HepG2 (cell line): ENCODE measurements at regions not wholly inside any gene's neighbourhood (a gene's known extent, or its start where the extent isn't known, plus 50 kb on each side); places are given as distances from the start of the nearest gene placed in this dataset.

Source experiments
- ATAC-seq: fragments of 200-7000 bp; cut with Tn5 transposase; 3 replicates; pipeline ENCODE4 v1.9.1; 2020; ENCODE audit warnings: mild to moderate bottlenecking, moderate library complexity
- BruUV-seq: library from RNA; stranded (reverse); fragments of 400-500 nt; replicated peaks from 2 replicates; lab custom pipeline; 2021; lab: Mats Ljungman, UMichigan
- CTCF ChIA-PET: fragments of 300-600 bp; formaldehyde crosslinking; extraction: SDS; loops from one replicate; lab custom pipeline; 2021; ENCODE audit warnings: low total read pairs, inconsistent platforms, low intra/inter-chr PET ratio; lab: Yijun Ruan, JAX
- POLR2A ChIA-PET: fragments of 350-600 bp; sonication (Branson Sonifier 250); formaldehyde crosslinking; loops from one replicate; lab custom pipeline; 2020; ENCODE audit warnings: antibody characterized with exemption, inconsistent platforms; lab: Yijun Ruan, JAX
- DNase-seq: peaks from one replicate; pipeline ENCODE4 v3.0.0-alpha.2; 2015; ENCODE audit warnings: low spot score
- FAIRE-seq: peaks from 3 replicates; lab custom pipeline; 2011; peaks lifted over from hg19 to GRCh38; lab: Jason Lieb, UNC
- H2AFZ ChIP-seq: one replicate; pipeline ENCODE4 v1.6.1; 2011; ENCODE audit warnings: low read length, inconsistent platforms
- H3K27ac ChIP-seq: fragments of 300-600 bp; 3 replicates; pipeline ENCODE4 v1.8.0; 2011; ENCODE audit warnings: mixed run types, mild to moderate bottlenecking, mixed read lengths, low read length, inconsistent platforms; ENCODE audit not compliant: insufficient read depth; ENCODE audit errors: extremely low read length
- H3K27me3 ChIP-seq, 2 experiments: fragments of 200-600 bp in 1 of 2; 2 replicates in 1 of 2; 3 replicates in 1 of 2; pipeline versions ENCODE4 v1.6.0 to v1.8.0; 2011; ENCODE audit warnings: low read length in 2 of 2, mild to moderate bottlenecking in 2 of 2, moderate library complexity in 2 of 2, inconsistent platforms in 1 of 2; ENCODE audit not compliant: insufficient read depth in 2 of 2, control insufficient read depth in 1 of 2
- H3K36me3 ChIP-seq, 2 experiments: fragments of 200-600 bp in 1 of 2; replicated peaks in 1 of 2; 2 replicates in 1 of 2; 3 replicates in 1 of 2; pipeline versions ENCODE4 v1.5.1 to v1.8.0; 2011; ENCODE audit warnings: low read length in 2 of 2, inconsistent platforms in 1 of 2; ENCODE audit not compliant: insufficient read depth in 2 of 2, control insufficient read depth in 1 of 2
- H3K4me1 ChIP-seq: 2 replicates; pipeline ENCODE4 v1.5.1; 2012; ENCODE audit warnings: low read length, inconsistent platforms; ENCODE audit not compliant: insufficient read depth
- H3K4me2 ChIP-seq: 2 replicates; pipeline ENCODE4 v1.6.0; 2011; ENCODE audit warnings: low read depth, low read length, inconsistent platforms
- H3K4me3 ChIP-seq, 3 experiments: fragments of 200-600 bp in 1 of 3; sonication (generic), shearing (Covaris generic) in 1 of 3; replicated peaks in 1 of 3; 2 replicates each; pipeline ENCODE4 v1.5.1; 2011 to 2016; ENCODE audit warnings: low read length in 3 of 3, inconsistent platforms in 2 of 3, low read depth in 2 of 3, mild to moderate bottlenecking in 2 of 3, control low read depth in 1 of 3, mixed read lengths in 1 of 3; ENCODE audit not compliant: insufficient read depth in 1 of 3
- H3K79me2 ChIP-seq: one replicate; pipeline ENCODE4 v1.6.1; 2011; ENCODE audit warnings: low read length, inconsistent platforms; ENCODE audit not compliant: insufficient read depth
- H3K9ac ChIP-seq: 2 replicates; pipeline ENCODE4 v1.6.0; 2011; ENCODE audit warnings: mild to moderate bottlenecking, low read depth, low read length, inconsistent platforms; ENCODE audit not compliant: insufficient read depth
- H3K9me3 ChIP-seq: 2 replicates; pipeline ENCODE4 v1.5.1; 2012; ENCODE audit warnings: mild to moderate bottlenecking, low read length
- H4K20me1 ChIP-seq: 2 replicates; pipeline ENCODE4 v1.6.0; 2011; ENCODE audit warnings: inconsistent platforms, mild to moderate bottlenecking, low read length, moderate library complexity; ENCODE audit not compliant: insufficient read depth
- RARG ChIP-seq: sonication (generic); formaldehyde crosslinking; IDR thresholded peaks from 2 replicates; pipeline ENCODE4 v1.4.0; 2020; ENCODE audit warnings: low read depth, mild to moderate bottlenecking, missing genetic modification reagents
- ZNF10 ChIP-seq: sonication (generic); formaldehyde crosslinking; IDR thresholded peaks from 2 replicates; pipeline ENCODE4 v1.4.0; 2020; ENCODE audit warnings: mild to moderate bottlenecking, low read depth, missing genetic modification reagents, borderline replicate concordance
- WGBS: methylation state at CpG from one replicate; pipeline ENCODE4 v1.1.6; 2017; ENCODE audit warnings: low lambda C conversion rate; 5-methylcytosine and 5-hydroxymethylcytosine counted together
- in situ Hi-C: cut with HindIII; loops from 2 replicates; pipeline ENCODE4 v1.10.0; 2017; ENCODE audit warnings: low pct_unique_long_range_greater_than_20kb; ENCODE audit not compliant: extremely low pct_ligation_motif_present
- intact Hi-C: fragments of 100-400 bp; cut with micrococcal nuclease; formaldehyde crosslinking; loops from one replicate; pipeline ENCODE4 v1.10.0; 2022; ENCODE audit not compliant: unreplicated experiment
- TF ChIP-seq, protein P1 (sequence below): sonication (generic); formaldehyde crosslinking; IDR thresholded peaks from 2 replicates; pipeline ENCODE4 v1.5.1; 2020; ENCODE audit warnings: mild to moderate bottlenecking, missing genetic modification reagents
- TF ChIP-seq, protein P2 (sequence below): sonication (generic); formaldehyde crosslinking; IDR thresholded peaks from 2 replicates; pipeline ENCODE4 v1.5.0; 2020; ENCODE audit warnings: mild to moderate bottlenecking, missing genetic modification reagents, moderate library complexity

DNA sequence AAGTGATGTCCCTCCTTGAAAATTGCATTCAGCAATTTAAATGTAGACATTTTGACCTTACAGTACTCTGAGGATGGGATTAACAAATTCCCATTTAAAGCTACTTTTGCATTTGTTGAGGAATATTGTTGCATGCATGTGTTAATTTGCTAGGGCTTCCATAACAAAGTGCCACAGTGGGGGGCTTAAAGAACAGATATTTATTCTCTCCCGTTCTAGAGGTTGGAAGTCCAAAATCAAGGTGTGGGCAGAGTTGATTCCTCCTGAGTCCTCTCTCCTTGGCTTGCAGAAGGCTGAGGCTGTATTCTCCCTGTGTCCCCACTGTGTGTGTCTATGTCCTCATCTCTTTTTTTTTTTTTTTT lies 51.8 kb upstream of the CDK20 start (continued):
- TF ChIP-seq, protein P1, sequence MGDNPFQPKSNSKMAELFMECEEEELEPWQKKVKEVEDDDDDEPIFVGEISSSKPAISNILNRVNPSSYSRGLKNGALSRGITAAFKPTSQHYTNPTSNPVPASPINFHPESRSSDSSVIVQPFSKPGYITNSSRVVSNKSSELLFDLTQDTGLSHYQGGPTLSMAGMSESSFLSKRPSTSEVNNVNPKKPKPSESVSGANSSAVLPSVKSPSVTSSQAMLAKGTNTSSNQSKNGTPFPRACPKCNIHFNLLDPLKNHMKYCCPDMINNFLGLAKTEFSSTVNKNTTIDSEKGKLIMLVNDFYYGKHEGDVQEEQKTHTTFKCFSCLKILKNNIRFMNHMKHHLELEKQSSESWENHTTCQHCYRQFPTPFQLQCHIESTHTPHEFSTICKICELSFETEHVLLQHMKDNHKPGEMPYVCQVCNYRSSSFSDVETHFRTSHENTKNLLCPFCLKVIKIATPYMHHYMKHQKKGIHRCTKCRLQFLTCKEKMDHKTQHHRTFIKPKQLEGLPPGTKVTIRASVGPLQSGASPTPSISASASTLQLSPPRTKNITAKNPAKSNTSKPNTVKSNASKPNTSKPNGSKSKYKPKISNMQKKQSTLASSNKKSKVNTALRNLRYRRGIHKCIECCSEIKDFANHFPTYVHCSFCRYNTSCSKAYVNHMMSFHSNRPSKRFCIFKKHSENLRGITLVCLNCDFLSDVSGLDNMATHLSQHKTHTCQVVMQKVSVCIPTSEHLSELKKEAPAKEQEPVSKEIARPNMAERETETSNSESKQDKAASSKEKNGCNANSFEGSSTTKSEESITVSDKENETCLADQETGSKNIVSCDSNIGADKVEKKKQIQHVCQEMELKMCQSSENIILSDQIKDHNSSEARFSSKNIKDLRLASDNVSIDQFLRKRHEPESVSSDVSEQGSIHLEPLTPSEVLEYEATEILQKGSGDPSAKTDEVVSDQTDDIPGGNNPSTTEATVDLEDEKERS (CRISPR knock-in tag) = no peak
- no peak for TF ChIP-seq RARG (CRISPR knock-in tag)

DNA sequence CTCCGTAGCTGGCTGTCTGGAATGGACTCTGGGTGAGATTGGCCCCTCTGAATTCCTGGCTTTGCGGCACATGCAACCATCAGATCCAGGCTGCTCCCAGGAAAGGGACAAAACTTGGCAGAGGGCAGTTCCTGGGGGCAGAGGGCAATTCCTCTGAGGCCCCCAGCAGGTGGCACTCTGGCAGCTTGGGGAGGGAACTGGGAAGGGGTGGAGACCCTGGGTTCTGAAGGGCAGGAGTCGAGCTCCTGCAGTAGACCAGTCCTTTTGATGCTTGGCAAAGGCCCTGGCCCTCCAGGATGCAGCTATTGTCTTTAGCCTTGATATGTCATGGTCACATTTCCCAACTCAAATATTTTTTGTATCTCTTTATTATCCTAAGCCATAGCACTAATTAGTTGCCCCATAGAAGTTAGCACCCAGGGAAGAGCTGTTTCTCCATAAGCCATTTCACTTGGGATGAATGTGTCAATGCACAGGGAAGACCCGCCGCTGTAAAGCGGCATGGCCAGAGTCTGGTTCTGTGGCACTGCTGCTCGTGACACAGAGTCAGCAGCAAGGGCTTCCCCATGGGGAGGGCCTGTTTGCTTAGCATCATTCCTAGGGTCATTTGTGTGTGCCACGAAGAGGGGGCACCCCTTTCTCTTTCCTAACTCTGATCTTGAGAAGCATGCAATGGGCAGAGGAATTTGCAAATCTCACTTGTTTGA lies 51.2 kb upstream of the CDK20 start:
- Histone ChIP-seq H3K4me2 (no peak overlapping the region), H3K4me3 (no peak overlapping the region), H2AFZ (no peak overlapping the region), H3K9ac (no peak overlapping the region), H3K36me3 (no peaks in the 10 kb centered on the region), H3K27me3 (no peaks in the 10 kb centered on the region; a peak in 1 of 5 replicates), H3K27ac (no peak overlapping the region), H3K9me3 (no peaks in the 10 kb centered on the region), H3K79me2 (no peaks in the 10 kb centered on the region), H4K20me1 (no peaks in the 10 kb centered on the region), H3K4me1 (no peaks in the 10 kb centered on the region)
- intact Hi-C loops (no loop called here), in situ Hi-C loops (no loop called here)
- 49% methylated on average over 8 of the region's 8 CpGs for WGBS
- POLR2A ChIA-PET = no interaction called here
- FAIRE-seq = no peak
- CTCF ChIA-PET = no interaction called here
- BruUV-seq = no TSS peak
- DNase-seq = no peak
- TF ChIP-seq, protein P2, sequence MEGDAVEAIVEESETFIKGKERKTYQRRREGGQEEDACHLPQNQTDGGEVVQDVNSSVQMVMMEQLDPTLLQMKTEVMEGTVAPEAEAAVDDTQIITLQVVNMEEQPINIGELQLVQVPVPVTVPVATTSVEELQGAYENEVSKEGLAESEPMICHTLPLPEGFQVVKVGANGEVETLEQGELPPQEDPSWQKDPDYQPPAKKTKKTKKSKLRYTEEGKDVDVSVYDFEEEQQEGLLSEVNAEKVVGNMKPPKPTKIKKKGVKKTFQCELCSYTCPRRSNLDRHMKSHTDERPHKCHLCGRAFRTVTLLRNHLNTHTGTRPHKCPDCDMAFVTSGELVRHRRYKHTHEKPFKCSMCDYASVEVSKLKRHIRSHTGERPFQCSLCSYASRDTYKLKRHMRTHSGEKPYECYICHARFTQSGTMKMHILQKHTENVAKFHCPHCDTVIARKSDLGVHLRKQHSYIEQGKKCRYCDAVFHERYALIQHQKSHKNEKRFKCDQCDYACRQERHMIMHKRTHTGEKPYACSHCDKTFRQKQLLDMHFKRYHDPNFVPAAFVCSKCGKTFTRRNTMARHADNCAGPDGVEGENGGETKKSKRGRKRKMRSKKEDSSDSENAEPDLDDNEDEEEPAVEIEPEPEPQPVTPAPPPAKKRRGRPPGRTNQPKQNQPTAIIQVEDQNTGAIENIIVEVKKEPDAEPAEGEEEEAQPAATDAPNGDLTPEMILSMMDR (CRISPR knock-in tag) = peak; percentile 10; the same call in 1 of the 2 replicates
- no peak for TF ChIP-seq ZNF10 (CRISPR knock-in tag)
- ATAC-seq = no peak
